BLaER1 treated with 17β-estradiol and CSF1 and Interleukin-3, amounts not matched to agents 10 nM and 100 nM (cell line): ENCODE measurements at regions not wholly inside any gene's neighbourhood (a gene's known extent, or its start where the extent isn't known, plus 50 kb on each side); places are given as distances from the start of the nearest gene placed in this dataset.

ENCODE experiments used
- H3K27ac ChIP-seq, 11 experiments: shearing (Covaris generic); formaldehyde crosslinking; 2 replicates each; pipeline ENCODE4 v1.8.1; 2022
- H3K27me3 ChIP-seq, 11 experiments: shearing (Covaris generic); formaldehyde crosslinking; 2 replicates each; pipeline ENCODE4 v1.8.1; 2022
- H3K36me3 ChIP-seq, 11 experiments: shearing (Covaris generic); formaldehyde crosslinking; 2 replicates each; pipeline ENCODE4 v1.8.1; 2022
- H3K4me1 ChIP-seq, 10 experiments: shearing (Covaris generic); formaldehyde crosslinking; 2 replicates each; pipeline ENCODE4 v1.8.1; 2022
- H3K4me2 ChIP-seq, 11 experiments: shearing (Covaris generic); formaldehyde crosslinking; 2 replicates each; pipeline ENCODE4 v1.8.1; 2022
- H3K4me3 ChIP-seq, 10 experiments: shearing (Covaris generic); formaldehyde crosslinking; 2 replicates each; pipeline ENCODE4 v1.8.1; 2022
- H3K9ac ChIP-seq, 11 experiments: shearing (Covaris generic); formaldehyde crosslinking; 2 replicates each; pipeline ENCODE4 v1.8.1; 2022
- H3K9me3 ChIP-seq, 11 experiments: shearing (Covaris generic); formaldehyde crosslinking; replicated peaks in 1 of 11; 2 replicates each; pipeline ENCODE4 v1.8.1; 2022
- H4K20me1 ChIP-seq, 11 experiments: shearing (Covaris generic); formaldehyde crosslinking; 2 replicates each; pipeline ENCODE4 v1.8.1; 2022
- Cebpa-rat ChIP-seq, 11 experiments: shearing (Covaris generic); IDR thresholded peaks; 2 replicates each; pipeline ENCODE4 v1.8.1; 2022

- peaks cover 0 to 12% (median 6%) of the 10 kb centered on the region in 11 experiments; a peak in 10 of 22 replicates for H3K9me3 ChIP-seq
- H3K27ac ChIP-seq = no peak overlapping the region
- H3K36me3 ChIP-seq = no peaks in the 10 kb centered on the region
- H3K4me2 ChIP-seq = no peak overlapping the region
- no peaks in the 10 kb centered on the region for H4K20me1 ChIP-seq
- H3K4me1 ChIP-seq = peaks cover 0 to 17% (median 10%) of the 10 kb centered on the region in 10 experiments; a peak in 14 of 20 replicates
- no peak overlapping the region for H3K9ac ChIP-seq
- no peaks in the 10 kb centered on the region for H3K27me3 ChIP-seq
- H3K4me3 ChIP-seq = no peak overlapping the region
- no peak for TF ChIP-seq Cebpa-rat (IDR thresholded peaks at IDR 0.05)
These were observed 58.7 kb upstream of the TGFBR2 start for GRCh38 chr3:30547716-30548115.

GRCh38 chr3:30548600-30548999, 57.8 kb upstream of the TGFBR2 start:
- no peaks in the 10 kb centered on the region for H3K27me3 ChIP-seq
- TF ChIP-seq Cebpa-rat (IDR thresholded peaks at IDR 0.05) = no peak
- no peak overlapping the region for H3K4me3 ChIP-seq
- H3K27ac ChIP-seq = no peak overlapping the region
- no peaks in the 10 kb centered on the region for H3K36me3 ChIP-seq
- H3K9me3 ChIP-seq = peaks cover 0 to 12% (median 6%) of the 10 kb centered on the region in 11 experiments; a peak in 10 of 22 replicates
- H3K4me2 ChIP-seq = no peak overlapping the region
- H4K20me1 ChIP-seq = no peaks in the 10 kb centered on the region
- H3K4me1 ChIP-seq = peaks cover 0 to 17% (median 10%) of the 10 kb centered on the region in 10 experiments; a peak in 14 of 20 replicates
- no peak overlapping the region for H3K9ac ChIP-seq

GRCh38 chr3:30549600-30549999, 56.8 kb upstream of the TGFBR2 start:
- Histone ChIP-seq H3K9ac (no peak overlapping the region), H3K9me3 (peaks cover 0 to 12% (median 6%) of the 10 kb centered on the region in 11 experiments; a peak in 10 of 22 replicates)

GRCh38 chr3:30550246-30550645, 56.2 kb upstream of the TGFBR2 start:
- no peaks in the 10 kb centered on the region for H3K27me3 ChIP-seq
- no peaks in the 10 kb centered on the region for H3K36me3 ChIP-seq
- peaks cover 0 to 17% (median 10%) of the 10 kb centered on the region in 10 experiments; a peak in 14 of 20 replicates for H3K4me1 ChIP-seq
- H3K9me3 ChIP-seq = peaks cover 0 to 12% (median 6%) of the 10 kb centered on the region in 11 experiments; a peak in 10 of 22 replicates
- no peak for TF ChIP-seq Cebpa-rat (IDR thresholded peaks at IDR 0.05)
- no peaks in the 10 kb centered on the region for H4K20me1 ChIP-seq
- H3K9ac ChIP-seq = no peak overlapping the region
- H3K27ac ChIP-seq = no peak overlapping the region
- H3K4me3 ChIP-seq = no peak overlapping the region
- H3K4me2 ChIP-seq = peak overlapping the region in 3 of 11 experiments; percentile 54 to 63 (median 55); a peak in 2 of 22 replicates

More at GRCh38 chr3:30549600-30549999, 56.8 kb upstream of the TGFBR2 start:
- Histone ChIP-seq H3K4me2 (no peak overlapping the region), H4K20me1 (no peaks in the 10 kb centered on the region), H3K4me1 (peaks cover 0 to 17% (median 10%) of the 10 kb centered on the region in 10 experiments; a peak in 14 of 20 replicates), H3K27me3 (no peaks in the 10 kb centered on the region), H3K36me3 (no peaks in the 10 kb centered on the region), H3K27ac (no peak overlapping the region), H3K4me3 (no peak overlapping the region)
- no peak for TF ChIP-seq Cebpa-rat (IDR thresholded peaks at IDR 0.05)

GRCh38 chr3:30551266-30551665, 55.1 kb upstream of the TGFBR2 start:
- H4K20me1 ChIP-seq = no peaks in the 10 kb centered on the region
- peak overlapping the region in 9 of 11 experiments; percentile 9 to 63 (median 45); a peak in 15 of 22 replicates for H3K4me2 ChIP-seq
- no peak overlapping the region for H3K27ac ChIP-seq
- H3K27me3 ChIP-seq = no peaks in the 10 kb centered on the region
- TF ChIP-seq Cebpa-rat (IDR thresholded peaks at IDR 0.05) = no peak
- no peaks in the 10 kb centered on the region for H3K36me3 ChIP-seq
- H3K4me3 ChIP-seq = no peak overlapping the region
- peaks cover 0 to 17% (median 10%) of the 10 kb centered on the region in 10 experiments; a peak in 14 of 20 replicates for H3K4me1 ChIP-seq
- H3K9ac ChIP-seq = no peak overlapping the region
- peaks cover 0 to 12% (median 6%) of the 10 kb centered on the region in 11 experiments; a peak in 10 of 22 replicates for H3K9me3 ChIP-seq

- Histone ChIP-seq H3K4me1 (peaks cover 0 to 17% (median 10%) of the 10 kb centered on the region in 10 experiments; a peak in 14 of 20 replicates), H3K9ac (no peak overlapping the region), H3K36me3 (no peaks in the 10 kb centered on the region), H3K4me3 (no peak overlapping the region), H3K27ac (no peak overlapping the region), H4K20me1 (no peaks in the 10 kb centered on the region), H3K27me3 (no peaks in the 10 kb centered on the region), H3K9me3 (peaks cover 0 to 12% (median 6%) of the 10 kb centered on the region in 11 experiments; a peak in 10 of 22 replicates), H3K4me2 (no peak overlapping the region; a peak in 3 of 22 replicates)
- no peak for TF ChIP-seq Cebpa-rat (IDR thresholded peaks at IDR 0.05)
These were observed 54.5 kb upstream of the TGFBR2 start for GRCh38 chr3:30551927-30552326.

GRCh38 chr3:30553641-30554316, 52.6 kb upstream of the TGFBR2 start:
- Histone ChIP-seq H3K36me3 (no peaks in the 10 kb centered on the region), H4K20me1 (no peaks in the 10 kb centered on the region), H3K27me3 (no peaks in the 10 kb centered on the region), H3K27ac (no peak overlapping the region), H3K4me2 (no peak overlapping the region), H3K9me3 (peaks cover 0 to 5% (median 2%) of the 10 kb centered on the region in 11 experiments; a peak in 8 of 22 replicates), H3K4me1 (peaks cover 0 to 17% (median 10%) of the 10 kb centered on the region in 10 experiments; a peak in 14 of 20 replicates), H3K4me3 (no peak overlapping the region), H3K9ac (no peak overlapping the region)
- no peak for TF ChIP-seq Cebpa-rat (IDR thresholded peaks at IDR 0.05)

GRCh38 chr3:30554317-30554690, 52.1 kb upstream of the TGFBR2 start:
- no peak for TF ChIP-seq Cebpa-rat (IDR thresholded peaks at IDR 0.05)
- Histone ChIP-seq H3K4me3 (no peak overlapping the region), H3K9ac (no peak overlapping the region)

GRCh38 chr3:30555968-30556367, 50.4 kb upstream of the TGFBR2 start:
- Histone ChIP-seq H3K9me3 (no peaks in the 10 kb centered on the region), H3K4me3 (no peak overlapping the region), H3K27me3 (no peaks in the 10 kb centered on the region), H3K4me2 (no peak overlapping the region), H4K20me1 (no peaks in the 10 kb centered on the region), H3K9ac (no peak overlapping the region), H3K4me1 (peaks cover 0 to 10% (median 6%) of the 10 kb centered on the region in 10 experiments; a peak in 14 of 20 replicates), H3K36me3 (no peaks in the 10 kb centered on the region), H3K27ac (no peak overlapping the region)
- TF ChIP-seq Cebpa-rat (IDR thresholded peaks at IDR 0.05) = no peak

More at GRCh38 chr3:30554317-30554690, 52.1 kb upstream of the TGFBR2 start:
- H3K36me3 ChIP-seq = no peaks in the 10 kb centered on the region
- no peaks in the 10 kb centered on the region for H3K27me3 ChIP-seq
- H3K9me3 ChIP-seq = no peaks in the 10 kb centered on the region; a peak in 1 of 22 replicates
- no peak overlapping the region for H3K27ac ChIP-seq
- H3K4me1 ChIP-seq = peaks cover 0 to 17% (median 10%) of the 10 kb centered on the region in 10 experiments; a peak in 14 of 20 replicates
- H4K20me1 ChIP-seq = no peaks in the 10 kb centered on the region
- no peak overlapping the region for H3K4me2 ChIP-seq
